Skeletal muscle cell (primary cell): ENCODE measurements at regions not wholly inside any gene's neighbourhood (a gene's known extent, or its start where the extent isn't known, plus 50 kb on each side); places are given as distances from the start of the nearest gene placed in this dataset.

Source experiments
- DNase-seq: peaks from one replicate; pipeline ENCODE4 v3.0.0-alpha.2; 2010; ENCODE audit warnings: low read depth
- H3K4me3 ChIP-seq: 2 replicates; pipeline ENCODE4 v1.5.1; 2011; ENCODE audit warnings: low read depth, mild to moderate bottlenecking, control low read depth, low read length, moderate library complexity

DNA sequence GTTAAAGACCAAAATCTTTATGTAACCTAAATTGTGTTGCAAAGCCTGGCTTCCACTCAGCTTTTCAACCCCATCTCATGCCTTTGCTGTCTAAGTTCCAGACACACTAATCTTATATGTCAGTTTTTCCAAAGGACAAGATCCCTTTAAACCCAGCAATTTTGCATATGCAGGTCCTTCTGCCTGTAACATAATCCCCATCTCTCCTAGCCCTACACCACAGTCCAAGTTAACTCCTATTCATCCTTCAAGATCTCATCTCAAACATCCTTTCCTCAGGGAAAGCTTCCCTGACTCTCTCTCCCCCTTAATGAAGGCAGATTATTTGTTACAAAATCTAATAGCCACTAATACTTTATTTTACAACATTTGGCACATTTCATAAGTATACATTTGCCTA, 366.3 kb downstream of the PLPP3 start:
- DNase-seq = no peak
- no peak overlapping the region for H3K4me3 ChIP-seq

DNA sequence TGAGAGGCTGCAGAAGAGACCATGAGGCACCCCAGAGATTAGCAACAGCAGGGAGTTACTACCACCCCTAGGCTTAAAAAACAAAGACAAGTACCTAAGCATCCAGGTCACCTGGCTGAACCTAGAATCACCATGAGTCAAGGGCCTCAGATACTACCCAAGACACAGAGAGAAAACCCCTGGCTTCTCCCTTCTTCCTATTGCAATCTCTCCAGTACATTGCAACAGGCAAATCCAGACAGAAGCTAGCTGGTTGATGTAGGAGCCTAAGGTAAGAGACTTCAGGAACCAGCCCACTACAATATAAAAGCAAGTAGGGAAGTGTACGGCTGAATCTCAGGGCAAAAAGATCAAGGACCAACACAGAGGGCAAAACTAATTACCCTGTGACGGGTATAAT, 367.2 kb downstream of the PLPP3 start:
- H3K4me3 ChIP-seq = no peak overlapping the region
- no peak for DNase-seq

DNA sequence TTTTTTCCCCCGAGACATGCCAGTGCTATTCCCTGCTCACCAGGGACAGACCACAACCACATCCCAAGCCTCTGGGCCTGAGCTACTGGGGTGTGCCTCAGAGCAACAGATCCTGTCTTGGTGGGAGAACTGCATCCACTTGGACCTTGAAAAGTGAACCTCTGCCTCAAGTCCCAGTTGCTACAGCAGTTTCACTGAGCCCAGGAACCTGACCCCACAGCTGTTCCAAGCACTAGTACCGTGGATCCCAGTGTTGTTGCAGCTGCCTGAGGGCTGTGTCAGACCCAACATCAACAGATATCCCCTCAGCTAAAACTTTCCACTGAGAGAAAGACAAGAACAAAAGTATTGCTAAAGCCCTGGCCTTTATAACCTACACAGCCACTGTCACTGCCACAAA, 373.0 kb downstream of the PLPP3 start:
- no peak overlapping the region for H3K4me3 ChIP-seq
- DNase-seq = no peak

DNA sequence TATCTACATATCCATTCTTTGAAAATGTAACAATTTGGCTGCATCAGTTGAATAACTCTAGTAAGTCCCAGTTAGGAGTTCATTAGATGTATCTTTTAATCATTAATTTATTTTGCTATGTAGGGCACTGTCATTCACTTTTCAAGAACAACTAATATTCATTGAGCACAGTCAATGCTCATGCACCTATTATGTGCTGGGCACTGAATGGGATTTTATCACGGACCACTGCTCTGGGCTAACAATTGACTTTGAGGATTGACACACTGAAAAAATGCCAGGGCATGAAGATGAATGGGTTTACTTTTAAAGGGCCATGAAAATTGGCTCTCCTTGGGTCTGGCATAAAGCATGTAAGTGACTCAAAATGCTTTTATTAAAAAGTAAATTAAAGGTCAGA, 375.2 kb downstream of the PLPP3 start:
- no peak for DNase-seq
- no peak overlapping the region for H3K4me3 ChIP-seq

DNA sequence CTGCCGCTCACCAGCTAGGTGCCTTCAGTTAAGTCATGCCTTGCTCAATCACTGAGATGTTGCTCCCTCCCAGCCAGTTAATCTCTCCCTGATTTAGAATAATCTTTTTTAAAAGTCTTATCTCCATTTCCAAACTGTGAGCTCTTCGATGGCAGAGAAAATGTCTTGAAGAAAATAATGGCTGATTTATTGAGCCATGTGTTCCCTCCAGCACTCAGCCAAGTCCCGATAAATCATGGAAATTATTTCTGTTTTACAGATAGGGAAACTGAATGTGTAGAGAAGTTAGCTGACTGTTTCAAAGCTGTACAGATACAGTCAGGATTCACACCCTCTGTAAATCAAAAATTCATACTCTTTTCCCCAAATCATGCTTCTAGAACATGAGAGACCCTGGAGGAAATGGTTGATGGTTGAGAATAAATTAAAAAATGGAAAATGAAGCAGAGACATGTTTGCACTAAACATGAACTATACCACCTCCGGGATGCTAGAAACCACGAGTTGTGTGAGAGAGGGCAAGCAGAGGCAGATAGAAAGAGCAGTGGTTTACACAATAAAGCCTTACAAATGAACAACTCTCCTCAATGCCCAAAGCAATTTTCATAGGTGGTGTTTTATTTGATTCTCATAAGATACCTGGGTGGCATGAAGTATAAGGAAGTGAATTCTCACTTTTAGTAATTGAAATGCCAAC, 376.4 kb downstream of the PLPP3 start:
- no peak for DNase-seq

DNA sequence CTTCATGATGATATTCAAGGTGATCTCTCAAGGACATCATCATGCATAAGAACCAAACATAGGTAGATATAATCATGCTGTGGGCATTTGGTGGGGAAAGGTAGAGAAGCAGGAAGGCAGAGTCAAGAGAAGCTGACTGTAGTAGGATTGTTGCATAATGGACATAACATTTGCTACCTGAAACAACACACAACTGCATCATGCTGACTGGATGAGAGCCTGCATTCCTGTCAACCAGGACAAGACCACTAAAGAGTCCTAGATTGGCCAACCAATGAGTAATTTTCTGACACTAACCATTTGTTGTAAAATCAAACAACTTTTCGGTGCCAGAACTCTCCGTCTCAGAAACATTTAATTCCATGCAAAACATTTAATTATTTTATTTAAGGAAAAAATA, 377.2 kb downstream of the PLPP3 start:
- DNase-seq = no peak
- no peak overlapping the region for H3K4me3 ChIP-seq

More for the DNA sequence above, 376.4 kb downstream of the PLPP3 start:
- no peak overlapping the region for H3K4me3 ChIP-seq

DNA sequence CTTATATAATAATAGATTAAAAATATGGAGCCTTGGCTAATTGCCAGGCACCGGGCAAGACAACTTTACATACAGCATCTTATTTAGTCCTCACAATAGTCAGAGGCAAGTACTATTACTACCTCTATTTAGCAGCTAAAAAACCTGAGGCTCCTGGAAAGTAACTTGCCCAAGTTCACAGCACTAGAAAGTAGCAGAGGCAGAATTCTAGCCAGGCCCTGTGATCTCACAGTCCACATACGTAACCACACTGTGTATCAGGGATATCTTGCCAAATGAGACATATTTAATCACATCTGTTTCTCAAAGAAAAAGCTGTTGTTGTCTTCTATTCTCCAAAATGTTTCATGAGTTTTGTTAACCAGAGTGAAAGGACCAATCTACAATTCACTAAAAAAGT, 378.5 kb downstream of the PLPP3 start:
- no peak for DNase-seq

DNA sequence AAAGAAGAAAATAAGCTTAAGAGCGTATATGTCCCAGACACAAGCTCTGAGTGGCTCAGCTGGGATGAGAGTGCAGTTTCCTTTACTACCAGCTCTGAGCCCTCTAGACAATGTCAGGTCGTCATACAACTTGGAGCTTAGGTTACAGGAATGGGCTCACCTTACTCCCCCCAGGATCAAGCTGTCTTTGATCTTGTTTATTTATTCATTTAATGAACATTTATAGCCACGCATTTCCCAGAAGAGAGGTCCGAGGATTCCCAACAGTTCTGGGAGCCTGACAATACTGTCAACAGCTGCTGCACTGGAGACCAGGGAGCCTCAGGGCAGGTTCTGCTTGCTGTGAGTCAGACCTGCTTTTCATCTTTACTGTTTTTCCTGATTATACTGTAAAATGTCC, 378.9 kb downstream of the PLPP3 start:
- no peak for DNase-seq

More for the DNA sequence above, 378.5 kb downstream of the PLPP3 start:
- no peak overlapping the region for H3K4me3 ChIP-seq

DNA sequence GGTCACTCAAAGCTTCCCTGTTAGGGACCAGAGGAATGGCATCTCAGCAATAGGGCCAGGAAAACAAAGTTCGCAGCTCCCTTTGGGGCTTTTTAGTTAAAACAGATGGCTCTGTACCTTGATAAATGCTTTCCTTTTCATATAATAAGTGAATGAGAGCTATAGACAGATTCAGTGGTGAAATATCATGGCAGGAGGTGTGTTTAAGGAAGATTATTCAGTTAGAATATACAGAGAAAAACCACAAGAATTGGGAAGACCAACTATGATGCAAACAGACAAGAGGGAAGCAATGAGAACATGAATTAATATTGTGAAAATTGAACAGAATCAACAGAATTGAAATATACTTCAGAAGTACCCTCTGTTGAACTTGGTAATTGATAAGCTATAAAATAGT, 379.4 kb downstream of the PLPP3 start:
- no peak overlapping the region for H3K4me3 ChIP-seq
- no peak for DNase-seq

More for the DNA sequence above, 378.9 kb downstream of the PLPP3 start:
- no peak overlapping the region for H3K4me3 ChIP-seq

DNA sequence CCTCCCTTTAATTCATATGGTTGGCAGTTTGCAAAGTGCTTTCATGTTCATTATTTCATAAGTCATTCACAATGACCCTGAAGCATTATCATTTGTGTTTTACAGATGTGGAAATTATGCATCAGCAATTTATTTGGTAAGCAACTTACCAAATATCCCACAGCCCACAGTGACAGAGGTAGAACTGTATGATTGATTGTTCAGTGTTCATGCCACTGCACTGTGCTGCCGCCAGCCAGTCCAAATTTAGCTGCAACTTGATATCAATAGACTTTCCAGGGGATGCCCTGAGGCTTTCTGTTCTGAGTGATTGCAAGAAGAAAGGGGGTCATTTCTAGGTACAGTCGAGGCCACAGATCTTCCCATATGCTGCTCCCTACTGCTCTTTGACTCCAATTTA, 380.3 kb downstream of the PLPP3 start:
- H3K4me3 ChIP-seq = no peak overlapping the region
- DNase-seq = no peak

DNA sequence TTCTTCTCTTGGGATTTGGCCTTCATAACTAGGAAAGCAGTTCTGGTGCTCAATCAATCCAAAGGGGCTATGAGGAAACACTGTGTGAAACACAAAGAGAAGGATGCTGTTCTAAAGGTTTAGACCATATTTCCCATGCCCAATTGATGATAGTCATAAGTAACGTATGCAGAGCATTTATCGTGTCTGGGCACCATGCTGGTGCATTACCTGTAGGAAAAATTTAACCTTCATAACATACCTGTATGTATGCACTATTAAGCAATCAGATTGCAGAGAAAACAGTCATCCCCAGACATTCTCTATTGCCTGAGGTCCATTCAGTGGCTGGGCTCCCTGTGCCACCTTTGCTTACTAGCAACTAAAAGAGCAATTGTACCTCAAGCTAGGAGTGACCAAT, 381.4 kb downstream of the PLPP3 start:
- DNase-seq = no peak
- no peak overlapping the region for H3K4me3 ChIP-seq

DNA sequence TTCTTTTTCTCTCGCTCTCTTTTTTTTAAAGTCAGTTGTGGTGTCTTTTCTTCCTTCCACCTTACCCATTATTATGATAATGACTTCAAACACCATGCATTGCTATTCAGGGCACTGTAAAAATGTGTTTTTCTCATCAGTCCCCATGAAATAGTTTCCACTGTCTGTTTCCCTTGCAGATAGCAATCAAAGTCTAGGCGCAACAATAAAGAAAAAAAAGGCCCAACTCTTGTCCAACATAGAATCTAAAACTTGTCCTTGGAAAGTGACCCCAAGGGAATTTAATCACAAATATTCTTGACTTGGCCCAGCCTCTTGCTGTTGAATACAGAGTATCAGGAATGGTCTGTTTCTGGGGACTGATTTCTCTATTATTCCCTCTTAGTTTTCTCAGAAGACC, 382.5 kb downstream of the PLPP3 start:
- DNase-seq = no peak
- H3K4me3 ChIP-seq = no peak overlapping the region

DNA sequence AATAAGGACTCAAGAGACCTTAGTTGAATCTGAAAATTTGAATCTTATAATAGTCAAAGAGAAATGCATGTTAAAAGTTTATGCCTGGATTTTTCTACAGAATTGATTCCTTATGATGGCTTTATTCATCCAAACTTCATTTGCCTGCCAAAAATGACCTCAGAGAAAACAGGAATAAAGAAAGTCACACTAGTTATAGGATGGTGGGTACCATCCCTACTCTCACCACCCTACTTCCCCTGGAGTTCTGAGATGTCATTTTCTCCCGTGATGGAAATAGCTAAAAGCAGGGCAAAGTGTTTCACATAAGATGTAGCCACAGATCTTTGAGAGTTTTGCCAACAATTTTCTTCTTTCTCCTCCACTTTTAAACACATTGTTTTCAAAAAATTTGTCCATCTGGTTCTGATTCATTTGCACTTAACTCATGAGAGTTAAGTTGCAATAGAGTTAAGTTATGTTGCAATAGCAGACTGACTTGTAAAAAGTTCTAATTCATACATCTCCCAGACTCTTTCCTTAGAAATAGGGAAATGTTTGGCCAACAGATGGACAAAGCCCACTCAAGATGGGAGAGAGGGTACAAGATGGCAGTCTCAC, 384.6 kb downstream of the PLPP3 start:
- DNase-seq = peak; percentile 48

DNA sequence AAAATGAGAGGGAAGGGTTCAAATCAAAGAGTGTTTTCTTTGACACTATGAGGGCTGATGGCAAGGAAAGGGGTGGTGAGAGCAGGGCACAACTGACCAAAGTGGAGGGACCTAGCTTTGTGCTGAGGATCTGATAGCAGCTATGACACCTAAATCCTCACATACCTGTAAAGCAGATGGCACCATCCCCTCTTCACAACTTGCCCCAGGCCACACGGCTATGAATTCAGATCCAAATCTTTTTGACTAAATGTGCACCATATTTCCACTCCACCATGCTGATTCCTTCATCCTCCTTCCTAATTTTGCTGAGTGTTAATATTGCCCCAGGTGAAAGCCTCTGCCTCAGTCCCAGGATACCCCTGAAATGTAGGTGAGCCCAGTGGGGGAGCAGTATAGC, 385.7 kb downstream of the PLPP3 start:
- no peak for DNase-seq
- no peak overlapping the region for H3K4me3 ChIP-seq

More for the DNA sequence above, 384.6 kb downstream of the PLPP3 start:
- no peak overlapping the region for H3K4me3 ChIP-seq

DNA sequence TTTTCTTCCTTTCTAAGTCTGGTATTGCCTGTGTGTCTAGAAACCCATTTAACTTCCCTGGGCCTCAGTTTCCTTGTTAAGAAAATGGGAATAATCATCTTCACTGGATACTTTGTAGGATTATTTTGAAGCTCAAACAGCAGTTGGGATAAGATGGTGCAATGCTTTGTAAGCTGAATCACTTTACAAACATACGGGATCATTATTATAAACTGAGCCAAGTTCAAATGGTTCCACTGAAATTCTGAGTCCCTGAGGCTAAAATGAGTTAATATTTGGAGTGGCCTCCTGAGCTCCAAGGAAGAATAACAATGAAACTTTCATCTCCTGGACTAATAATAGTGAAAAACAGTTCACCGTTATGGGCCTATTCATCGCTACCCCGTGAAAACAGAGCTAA, 388.0 kb downstream of the PLPP3 start:
- no peak overlapping the region for H3K4me3 ChIP-seq
- peak; percentile 23 for DNase-seq

DNA sequence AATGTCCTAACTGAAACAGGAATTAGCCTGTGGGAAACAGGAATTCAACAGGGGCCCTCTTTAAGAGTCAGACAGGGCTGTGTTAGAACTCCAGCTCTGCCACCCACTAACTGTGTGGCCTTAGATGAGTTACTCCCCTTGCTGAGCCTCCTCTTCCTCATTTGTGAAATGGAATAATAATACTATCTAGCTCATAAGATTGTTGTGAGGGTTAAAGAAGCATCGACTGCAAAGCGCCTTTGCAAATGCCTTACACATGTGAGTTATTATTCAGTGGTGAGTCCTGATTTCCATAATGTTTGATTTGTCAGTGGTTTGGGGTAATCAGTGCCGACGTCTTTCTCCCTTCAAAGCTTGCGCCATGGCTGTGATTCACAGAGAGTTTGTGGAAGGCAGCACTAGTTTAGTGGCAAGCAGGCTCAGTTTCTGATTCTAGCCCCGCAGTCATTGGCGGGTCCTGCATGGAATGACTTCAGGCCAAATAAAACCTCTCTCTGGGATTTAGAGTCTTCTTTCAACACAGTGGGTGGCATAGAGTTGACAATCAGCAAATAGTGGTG, 388.5 kb downstream of the PLPP3 start:
- H3K4me3 ChIP-seq = no peak overlapping the region
- peak; percentile 47 for DNase-seq

DNA sequence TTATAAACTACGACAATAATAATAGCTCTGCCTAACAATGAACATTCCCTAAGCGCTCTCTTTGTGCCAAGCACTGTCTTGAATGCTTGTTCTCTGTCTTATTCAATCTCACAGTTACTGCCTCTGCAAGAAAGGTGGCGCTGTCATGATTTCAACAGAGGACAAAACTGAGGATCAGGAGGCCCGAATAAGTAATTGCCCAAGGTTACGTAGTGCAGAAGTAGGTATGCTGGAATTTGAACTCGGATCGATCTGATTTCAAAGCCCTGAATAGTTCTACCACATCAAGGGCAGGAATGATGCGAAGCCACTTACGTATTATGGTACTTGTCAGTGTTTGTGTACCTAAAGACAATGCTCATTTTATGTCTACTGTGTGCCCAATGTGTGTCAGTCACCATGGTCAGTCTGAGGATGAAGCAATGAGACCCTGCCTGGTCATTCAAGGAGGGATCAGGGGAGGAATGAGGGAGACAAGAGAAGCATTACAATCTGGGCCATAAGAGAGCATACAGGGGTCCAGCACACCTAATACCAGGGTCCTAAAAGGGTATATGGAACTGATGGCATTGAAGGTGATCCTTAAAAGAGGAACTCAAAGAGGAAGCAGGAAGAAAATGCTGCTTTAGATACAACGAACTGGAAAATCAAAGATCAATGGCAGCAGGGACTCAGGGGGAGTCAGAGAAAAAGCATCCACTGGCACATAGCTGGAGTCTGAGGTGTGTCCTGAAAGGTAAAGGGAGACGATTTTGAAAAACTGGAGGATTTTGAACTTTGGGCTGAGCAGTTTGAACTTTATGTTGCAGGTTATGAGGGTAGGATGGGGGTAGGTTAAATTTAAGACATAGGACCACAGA, 389.2 kb downstream of the PLPP3 start:
- DNase-seq = no peak
- no peak overlapping the region for H3K4me3 ChIP-seq

DNA sequence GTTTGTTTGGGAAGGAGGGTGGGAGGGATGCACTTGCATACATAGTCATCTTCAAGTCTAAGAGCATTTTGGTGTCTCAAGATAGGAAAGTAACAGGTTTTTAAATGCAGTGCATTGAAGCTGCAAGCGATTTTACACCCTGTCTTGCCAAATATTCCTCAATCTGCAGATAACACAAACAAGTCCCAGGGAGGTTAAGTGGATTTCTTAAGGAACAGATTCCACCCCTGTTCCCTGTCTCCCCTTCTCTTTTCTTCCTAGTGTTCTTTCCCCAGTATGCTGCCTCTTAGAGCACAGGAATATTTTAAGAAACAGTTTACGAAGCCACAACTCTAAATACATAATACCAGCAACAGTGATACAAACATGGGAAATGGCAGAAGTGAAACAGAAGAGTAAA, 389.9 kb downstream of the PLPP3 start:
- H3K4me3 ChIP-seq = no peak overlapping the region
- no peak for DNase-seq

DNA sequence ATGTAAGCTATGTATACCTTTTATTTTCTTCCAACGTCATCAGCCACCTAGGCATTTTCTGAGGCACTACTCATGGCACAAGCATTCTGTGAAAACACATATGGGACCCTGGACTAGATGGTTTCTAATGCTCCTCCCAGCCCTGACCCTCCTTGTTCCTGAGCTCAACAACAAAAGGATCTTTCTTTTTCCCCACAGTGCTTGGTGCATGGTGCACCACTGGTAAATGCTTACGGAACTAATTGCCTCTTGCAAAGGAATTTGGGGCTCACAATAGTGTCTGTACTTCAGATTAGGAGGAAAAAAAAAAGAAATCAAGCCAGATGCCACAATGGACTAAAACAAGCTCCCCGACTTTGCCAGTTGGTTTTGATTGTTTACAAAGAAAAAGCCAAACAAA, 390.5 kb downstream of the PLPP3 start:
- H3K4me3 ChIP-seq = no peak overlapping the region
- no peak for DNase-seq

DNA sequence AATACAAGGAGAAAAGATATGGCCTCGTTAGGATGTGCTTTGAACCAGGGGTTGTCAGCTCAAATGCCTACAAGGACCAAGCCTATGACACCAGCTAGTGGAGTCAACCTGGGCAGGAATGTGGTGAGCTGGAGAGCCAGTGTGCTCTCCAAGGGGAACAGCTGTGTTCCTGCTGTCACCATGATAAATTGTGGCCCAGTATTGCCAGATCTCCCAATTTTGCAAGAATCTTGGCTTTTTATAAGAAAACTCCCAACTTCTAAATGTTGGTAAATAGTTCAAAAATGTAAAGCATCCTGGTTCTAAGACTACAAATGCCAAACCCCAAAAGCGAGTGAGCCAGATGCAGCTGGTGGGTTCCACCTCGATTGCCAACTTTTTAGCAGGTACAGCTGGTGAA, 391.1 kb downstream of the PLPP3 start:
- H3K4me3 ChIP-seq = no peak overlapping the region
- no peak for DNase-seq
